ENCODE measurements at regions not wholly inside any gene's neighbourhood (a gene's known extent, or its start where the extent isn't known, plus 50 kb on each side); places are given as distances from the start of the nearest gene placed in this dataset.

DNA sequence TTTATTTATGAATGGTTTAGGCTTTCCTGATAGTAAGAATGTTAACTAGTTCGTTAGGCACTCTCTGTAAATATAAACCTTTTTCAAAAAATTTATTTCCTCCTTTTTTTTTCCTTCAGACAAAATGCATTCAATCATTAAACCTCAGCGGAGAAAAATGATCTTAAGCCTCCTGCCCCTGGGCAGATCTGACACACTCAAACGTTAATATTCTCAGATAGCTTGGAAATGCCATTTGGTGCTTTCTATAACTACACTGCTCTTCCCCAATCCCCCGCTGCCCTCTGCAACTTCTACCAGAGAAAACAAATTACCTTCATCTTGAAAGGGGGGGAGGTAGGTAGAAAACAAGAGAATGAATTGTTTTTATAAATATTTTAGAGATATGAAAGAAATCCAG, 521.2 kb downstream of the MED13L start:
- no peak for TF ChIP-seq POLR2A (IDR thresholded peaks at IDR 0.05; ENCODE audit: extremely low read depth, insufficient read length)
- no peak for TF ChIP-seq CTCF (IDR thresholded peaks at IDR 0.05; ENCODE audit: low read depth, low read length)
- TF ChIP-seq MAX (IDR thresholded peaks at IDR 0.05; ENCODE audit: low read depth, low read length): no peak
